Body of pancreas (tissue), 4 donors: ENCODE measurements at regions not wholly inside any gene's neighbourhood (a gene's known extent, or its start where the extent isn't known, plus 50 kb on each side); places are given as distances from the start of the nearest gene placed in this dataset.

Experiments used
- ATAC-seq: fragments of 150-250 bp; one replicate; pipeline ENCODE4 v1.9.1; 2016
- DNase-seq, 4 donors: peaks; one replicate each; pipeline ENCODE4 v3.0.0-alpha.2; 2019
- H3K27ac ChIP-seq, 4 donors: fragments of 200-600 bp; sonication (generic); 1 replicate in 3 of 4; 2 replicates in 1 of 4; pipeline versions ENCODE4 v1.5.1 to v1.6.1; 2016 to 2019; ENCODE audit warnings: mild to moderate bottlenecking in 1 of 4, mixed read lengths in 1 of 4, moderate library complexity in 1 of 4
- H3K27me3 ChIP-seq, 2 donors: fragments of 200-600 bp; sonication (generic); one replicate each; pipeline ENCODE4 v1.6.0; 2016; ENCODE audit warnings: mild to moderate bottlenecking in 1 of 2
- H3K36me3 ChIP-seq, 2 donors: fragments of 200-600 bp; sonication (generic); replicated peaks in 1 of 2; 2 replicates each; pipeline ENCODE4 v1.5.1; 2016; ENCODE audit warnings: low read depth in 2 of 2; ENCODE audit not compliant: insufficient read depth in 1 of 2
- H3K4me1 ChIP-seq: fragments of 200-600 bp; sonication (generic); one replicate; pipeline ENCODE4 v1.6.0; 2016
- H3K4me3 ChIP-seq, 2 donors: fragments of 200-600 bp; sonication (generic); 1 replicate in 1 of 2; 2 replicates in 1 of 2; pipeline ENCODE4 v1.5.1; 2016 to 2019
- H3K9me3 ChIP-seq, 3 donors: fragments of 200-600 bp; sonication (generic); 1 replicate in 2 of 3; 2 replicates in 1 of 3; pipeline ENCODE4 v1.5.1; 2016
- POLR2A ChIP-seq, 3 donors: fragments of 450-650 bp; IDR thresholded peaks; one replicate each; pipeline ENCODE4 v1.6.1; 2016; ENCODE audit warnings: antibody characterized with exemption in 3 of 3, mild to moderate bottlenecking in 2 of 3
- WGBS, 2 donors: methylation state at CpG; one replicate each; pipeline ENCODE4 v1.1.5; 2017; 5-methylcytosine and 5-hydroxymethylcytosine counted together
- intact Hi-C: fragments of 100-400 bp; cut with DNase I; formaldehyde crosslinking; loops from one replicate; pipeline ENCODE4 v1.15.1; 2023
- TF ChIP-seq, protein P1 (sequence below), 7 experiments: fragments of 450-650 bp in 4 of 7; fragments of 200-600 bp in 3 of 7; sonication (generic) in 3 of 7; IDR thresholded peaks; one replicate each; pipeline ENCODE4 v1.5.1; 2016 to 2019; ENCODE audit warnings: antibody characterized with exemption in 7 of 7

DNA sequence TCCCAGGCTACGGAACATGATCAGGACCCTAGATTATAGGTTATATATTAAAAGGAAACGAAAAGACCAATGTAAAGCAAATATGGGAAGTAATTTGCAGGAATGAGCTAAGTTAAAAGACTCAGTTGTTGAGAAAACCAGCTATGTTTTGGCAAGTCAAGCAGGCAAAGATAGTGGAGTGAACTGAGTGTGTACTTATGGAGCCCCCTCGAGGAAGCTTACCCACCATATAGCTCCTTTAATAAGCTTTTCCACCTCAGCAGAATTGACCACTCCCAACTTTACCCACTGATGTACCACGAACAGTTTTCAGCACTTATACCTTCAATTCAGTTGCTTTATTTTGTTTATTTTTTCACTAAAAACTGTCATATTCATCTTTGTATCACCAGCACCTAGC lies 57.3 kb upstream of the PJA2 start:
- no peak overlapping the region for H3K27ac ChIP-seq
- H3K27me3 ChIP-seq: no peaks in the 10 kb centered on the region
- 40 to 46% methylated on average over 4 of the region's 4 CpGs for WGBS, 2 donors
- peaks cover 8% of the 10 kb centered on the region for H3K4me1 ChIP-seq
- intact Hi-C loops: no loop called here
- H3K36me3 ChIP-seq: no peaks in the 10 kb centered on the region
- H3K9me3 ChIP-seq: no peaks in the 10 kb centered on the region
- TF ChIP-seq, protein P1, sequence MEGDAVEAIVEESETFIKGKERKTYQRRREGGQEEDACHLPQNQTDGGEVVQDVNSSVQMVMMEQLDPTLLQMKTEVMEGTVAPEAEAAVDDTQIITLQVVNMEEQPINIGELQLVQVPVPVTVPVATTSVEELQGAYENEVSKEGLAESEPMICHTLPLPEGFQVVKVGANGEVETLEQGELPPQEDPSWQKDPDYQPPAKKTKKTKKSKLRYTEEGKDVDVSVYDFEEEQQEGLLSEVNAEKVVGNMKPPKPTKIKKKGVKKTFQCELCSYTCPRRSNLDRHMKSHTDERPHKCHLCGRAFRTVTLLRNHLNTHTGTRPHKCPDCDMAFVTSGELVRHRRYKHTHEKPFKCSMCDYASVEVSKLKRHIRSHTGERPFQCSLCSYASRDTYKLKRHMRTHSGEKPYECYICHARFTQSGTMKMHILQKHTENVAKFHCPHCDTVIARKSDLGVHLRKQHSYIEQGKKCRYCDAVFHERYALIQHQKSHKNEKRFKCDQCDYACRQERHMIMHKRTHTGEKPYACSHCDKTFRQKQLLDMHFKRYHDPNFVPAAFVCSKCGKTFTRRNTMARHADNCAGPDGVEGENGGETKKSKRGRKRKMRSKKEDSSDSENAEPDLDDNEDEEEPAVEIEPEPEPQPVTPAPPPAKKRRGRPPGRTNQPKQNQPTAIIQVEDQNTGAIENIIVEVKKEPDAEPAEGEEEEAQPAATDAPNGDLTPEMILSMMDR (IDR thresholded peaks at IDR 0.05): no peak
- no peak for TF ChIP-seq POLR2A (IDR thresholded peaks at IDR 0.05)
- no peak for DNase-seq
- no peak for ATAC-seq
- H3K4me3 ChIP-seq: no peak overlapping the region
